GM19035 (cell line): ENCODE measurements at regions not wholly inside any gene's neighbourhood (a gene's known extent, or its start where the extent isn't known, plus 50 kb on each side); places are given as distances from the start of the nearest gene placed in this dataset.

ENCODE experiments used
- ATAC-seq: cut with Tn5 transposase; IDR thresholded peaks from one replicate; pipeline ENCODE4 v1.9.1; 2021; ENCODE audit not compliant: unreplicated experiment

DNA sequence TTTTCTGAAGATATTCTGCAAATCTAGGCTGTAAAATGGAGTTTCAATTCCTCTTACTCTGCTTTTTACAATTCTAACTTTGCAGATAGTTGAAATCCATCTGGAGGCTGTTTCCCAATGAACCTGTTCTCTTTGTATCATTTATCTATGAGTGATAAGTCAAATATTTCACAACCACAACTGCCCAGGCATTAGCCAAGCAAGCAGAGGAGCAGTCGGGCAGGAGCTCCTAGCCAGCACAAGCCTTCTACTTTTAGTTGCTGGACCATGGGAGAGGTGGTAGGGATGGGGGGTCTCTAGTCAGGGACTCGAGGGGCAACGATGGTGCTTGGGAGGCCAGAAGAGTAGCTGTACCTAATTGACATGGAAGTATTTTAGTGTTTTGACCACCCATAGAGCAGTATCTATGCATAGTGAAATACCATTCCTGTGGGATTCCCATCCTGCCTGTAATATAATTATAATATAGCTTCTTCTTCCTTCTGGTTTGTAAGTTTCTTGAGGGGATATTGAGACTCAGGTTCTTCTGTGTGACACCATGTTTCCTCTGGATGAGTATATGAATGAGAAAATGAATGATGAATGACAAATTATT lies 353.5 kb upstream of the IL12A start:
- ATAC-seq, result no peak

DNA sequence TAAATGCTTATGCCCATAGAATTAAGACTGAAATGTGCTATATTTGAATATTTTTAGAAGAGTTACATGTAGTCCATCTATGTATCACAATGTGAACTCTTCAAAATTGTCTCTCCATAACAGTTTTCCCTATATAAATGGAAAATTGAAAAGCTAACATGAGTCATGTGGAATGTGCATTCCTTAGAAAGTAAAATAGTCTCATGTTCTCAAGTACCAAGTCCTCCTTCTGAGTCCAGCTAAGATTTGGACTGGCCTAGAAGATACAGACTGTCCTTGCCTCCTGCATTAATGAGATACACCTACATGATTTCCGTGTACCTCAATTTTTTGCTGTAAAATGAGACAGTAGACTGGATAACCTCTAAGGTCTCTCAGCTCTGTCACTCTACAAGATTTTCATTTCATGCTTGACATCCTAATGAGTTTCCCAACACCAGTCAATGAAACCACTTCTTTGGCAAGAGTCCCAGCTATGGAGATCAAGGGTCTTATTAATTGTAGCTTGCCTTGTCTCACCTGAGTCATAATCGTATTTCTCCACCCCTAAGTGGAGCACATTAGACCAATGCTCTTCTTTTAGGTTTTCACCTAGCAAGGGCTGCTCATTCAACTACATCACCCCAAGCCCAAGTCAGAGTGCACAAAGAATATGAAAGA lies 350.6 kb upstream of the IL12A start:
- ATAC-seq, result no peak

DNA sequence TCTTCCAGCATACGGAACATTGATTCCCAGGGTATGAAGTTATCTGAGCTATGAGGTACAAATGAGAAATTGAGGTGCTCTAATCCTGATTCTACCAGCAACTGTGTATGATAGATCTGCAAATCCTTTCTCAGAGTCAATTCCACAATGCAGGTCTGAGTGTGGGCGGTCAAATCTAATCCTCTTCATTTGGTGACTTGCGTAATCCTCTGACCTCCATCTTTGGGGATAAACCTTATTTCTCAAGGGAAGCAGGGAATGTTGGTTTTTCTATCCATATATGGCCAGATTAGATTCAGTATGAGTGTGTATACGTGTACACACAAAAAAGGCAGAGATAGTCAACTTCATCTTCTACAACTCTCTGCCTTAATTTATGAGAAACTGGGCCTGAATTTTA lies 348.4 kb upstream of the IL12A start:
- no peak for ATAC-seq

DNA sequence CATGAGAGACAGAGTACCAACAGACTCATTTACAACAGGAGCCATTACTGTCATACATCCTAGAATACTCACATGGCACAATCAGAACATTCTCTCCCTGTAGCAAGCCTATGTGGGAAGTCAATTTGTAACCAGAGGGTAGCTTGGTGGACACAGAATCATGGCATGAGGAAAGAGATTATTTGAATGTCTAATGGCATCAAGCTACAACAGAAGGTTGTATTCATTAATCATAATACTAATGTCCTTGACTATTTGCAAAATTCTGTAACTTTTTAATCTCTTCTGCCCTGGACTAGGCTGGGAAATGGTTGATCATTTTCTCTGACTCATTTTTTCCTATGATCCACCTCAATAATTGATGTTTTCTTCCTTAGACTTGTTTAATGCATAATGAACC lies 345.2 kb upstream of the IL12A start:
- ATAC-seq, result no peak

DNA sequence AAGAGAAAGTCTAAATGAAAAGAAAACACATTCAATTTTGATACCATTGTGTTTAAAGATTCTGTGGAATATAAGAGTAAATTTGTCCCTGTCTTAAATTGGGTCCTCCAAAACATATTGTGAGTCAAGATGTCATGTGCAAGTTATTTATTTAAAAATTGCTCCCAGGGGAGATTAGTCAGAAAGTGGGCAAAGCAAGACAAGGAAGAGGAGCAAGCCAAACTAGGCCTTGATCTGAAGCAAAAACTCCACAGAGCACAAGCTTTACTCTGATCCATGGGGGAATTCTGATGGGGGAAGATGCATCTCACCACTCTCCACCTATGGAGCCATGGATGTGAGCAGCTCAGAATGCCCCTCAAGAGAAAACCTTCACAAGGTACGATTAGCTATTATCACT lies 342.8 kb upstream of the IL12A start:
- no peak for ATAC-seq

DNA sequence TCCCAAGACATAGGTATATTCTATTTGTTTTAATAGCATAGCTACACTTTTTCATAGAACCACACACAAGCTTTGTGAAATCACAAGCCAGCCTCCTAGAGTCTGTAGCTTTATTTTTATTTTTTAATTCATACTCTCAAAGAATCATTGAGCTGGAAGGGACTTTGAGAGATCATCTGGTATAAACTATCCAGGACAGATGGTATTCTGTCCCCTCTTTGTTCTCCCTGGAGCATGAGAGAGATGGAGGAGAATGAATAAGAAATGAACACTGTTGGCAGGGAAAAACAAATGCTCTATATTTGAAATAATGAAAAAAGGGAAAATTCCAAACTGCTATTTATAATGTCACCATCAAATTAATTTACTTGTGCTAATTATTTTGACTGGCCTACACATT lies 338.7 kb upstream of the IL12A start:
- no peak for ATAC-seq

DNA sequence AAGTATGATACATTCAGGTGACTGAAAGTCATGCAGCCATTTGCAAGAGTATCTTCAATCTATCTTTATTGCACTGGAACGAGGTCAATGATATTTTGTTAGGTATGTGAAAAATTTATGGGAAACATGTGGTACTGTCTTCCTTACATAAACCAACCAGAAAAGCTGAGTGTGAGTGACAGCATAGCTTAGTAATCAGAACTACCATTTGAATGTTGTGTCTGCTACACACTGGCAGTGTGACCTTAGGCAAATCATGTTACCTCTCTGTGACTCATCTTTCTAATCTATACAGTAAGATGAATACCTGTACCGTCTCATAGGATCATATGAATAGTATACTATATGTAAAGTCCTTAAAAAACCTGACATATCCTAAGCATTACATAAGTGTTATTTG lies 337.9 kb upstream of the IL12A start:
- no peak for ATAC-seq

DNA sequence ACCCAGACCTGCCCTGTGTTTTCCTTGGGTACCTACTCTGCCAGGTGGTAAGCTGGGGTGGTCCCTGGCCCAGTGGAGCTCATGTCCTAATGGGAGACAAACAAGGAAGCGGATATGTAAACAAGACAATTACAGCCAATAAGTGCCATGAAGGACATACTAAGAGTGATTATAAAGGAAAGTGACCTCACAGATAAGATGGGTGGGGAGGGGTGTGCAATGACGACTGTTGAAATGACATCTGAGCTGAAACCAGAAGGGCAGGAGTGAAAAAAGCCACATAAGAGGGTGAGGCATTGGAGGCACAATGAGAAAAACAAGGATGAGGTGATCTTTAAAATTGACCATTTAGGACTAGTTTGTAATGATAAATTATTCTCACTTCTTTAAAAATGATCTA lies 336.2 kb upstream of the IL12A start:
- no peak for ATAC-seq

DNA sequence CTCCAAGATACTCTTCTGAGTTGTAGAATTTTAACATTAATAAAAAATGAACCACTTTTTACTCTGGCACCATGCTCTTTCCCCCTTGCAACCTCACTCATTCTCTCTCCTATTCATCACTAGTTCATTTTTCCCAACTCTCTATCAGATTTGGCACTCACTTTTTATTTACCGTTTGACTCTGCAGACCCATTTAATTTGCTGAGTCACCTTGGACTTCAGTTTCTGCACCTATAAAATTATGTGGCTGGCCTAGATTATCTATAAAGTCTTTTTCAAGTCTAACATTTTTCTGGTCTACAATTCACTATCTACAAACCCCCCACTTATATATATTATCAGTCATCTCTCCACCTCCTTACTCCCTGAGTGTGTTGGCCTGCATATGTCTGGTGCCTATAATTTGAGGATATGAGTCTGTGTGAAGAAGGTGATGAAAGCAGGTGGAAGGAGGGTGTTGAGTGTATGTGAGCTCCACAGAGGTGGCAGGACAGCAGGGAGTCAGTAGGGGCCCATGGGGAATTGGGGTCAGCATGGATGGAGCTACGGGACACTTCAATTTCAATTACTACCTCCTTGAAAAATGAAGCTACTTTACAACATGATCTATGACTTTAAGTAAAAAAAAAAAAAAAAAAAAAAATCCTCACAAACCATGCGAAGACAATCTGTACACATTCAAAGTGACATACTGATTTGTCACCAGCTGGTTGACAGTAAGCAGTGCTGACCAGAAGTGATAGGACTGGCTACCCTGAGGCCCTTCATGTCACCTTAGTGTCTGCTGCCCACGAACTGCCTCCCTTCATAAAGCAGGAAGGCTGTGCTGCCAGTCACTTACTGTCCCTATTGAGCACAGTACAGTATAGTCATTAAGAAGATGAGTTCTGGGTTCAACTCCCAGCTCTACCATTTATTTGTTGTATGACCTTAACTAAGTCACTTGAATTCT lies 334.2 kb upstream of the IL12A start:
- ATAC-seq, result no peak

DNA sequence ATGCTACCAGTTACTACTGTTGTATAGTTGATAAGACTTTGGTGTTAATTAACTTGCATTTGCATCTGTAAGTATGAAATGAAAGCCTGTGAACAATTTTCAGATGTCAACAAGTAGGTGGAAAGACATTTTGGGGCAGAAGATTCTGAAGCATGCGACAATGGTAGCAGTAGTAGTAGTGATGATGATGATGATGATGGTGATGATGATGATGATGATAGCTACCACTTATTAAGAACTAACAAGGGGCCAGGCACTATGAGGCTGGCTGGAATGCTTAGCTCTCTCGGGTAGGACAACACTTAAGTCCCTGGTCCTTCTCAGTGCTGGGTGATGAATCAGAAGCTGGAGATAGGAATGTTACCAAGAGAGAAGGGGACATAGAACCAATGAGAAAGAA lies 333.4 kb upstream of the IL12A start:
- ATAC-seq, result no peak

DNA sequence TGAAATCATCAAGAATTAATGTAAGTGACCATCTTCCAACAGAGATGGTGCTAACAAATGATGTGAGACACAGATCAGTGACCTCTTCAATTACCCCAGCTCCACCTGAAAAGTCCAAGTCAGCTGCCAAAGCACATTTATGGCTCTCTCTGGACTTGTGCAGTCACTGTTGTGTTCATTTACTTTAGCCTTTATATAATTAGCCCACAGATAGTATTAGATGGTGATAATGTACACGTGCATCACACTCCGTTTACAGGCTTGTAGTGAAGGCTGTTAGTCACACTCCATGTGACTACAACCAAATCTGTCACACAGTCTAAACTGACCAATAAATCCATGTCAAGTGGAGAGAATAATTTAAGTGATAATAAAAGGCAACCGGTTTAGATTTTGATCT lies 331.5 kb upstream of the IL12A start:
- no peak for ATAC-seq

DNA sequence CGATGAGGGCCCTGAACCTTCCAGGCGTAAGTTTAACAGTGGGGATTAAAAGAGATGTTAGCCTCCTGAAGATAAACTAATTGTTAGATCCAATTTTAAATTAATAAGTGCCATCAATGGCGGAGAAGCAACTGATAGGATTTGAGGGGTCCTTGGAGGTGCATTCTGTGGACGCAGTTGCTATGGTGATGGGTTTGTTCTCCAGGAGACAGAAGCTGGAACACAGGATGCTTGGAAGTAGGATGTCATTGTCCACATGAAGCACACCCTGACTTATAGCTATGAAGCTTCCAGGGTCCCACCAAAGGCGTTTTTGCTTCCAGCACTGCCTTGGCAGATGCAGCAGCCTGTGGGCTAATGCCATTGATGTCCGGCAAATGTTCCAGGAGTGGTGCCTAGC lies 331.0 kb upstream of the IL12A start:
- no peak for ATAC-seq

DNA sequence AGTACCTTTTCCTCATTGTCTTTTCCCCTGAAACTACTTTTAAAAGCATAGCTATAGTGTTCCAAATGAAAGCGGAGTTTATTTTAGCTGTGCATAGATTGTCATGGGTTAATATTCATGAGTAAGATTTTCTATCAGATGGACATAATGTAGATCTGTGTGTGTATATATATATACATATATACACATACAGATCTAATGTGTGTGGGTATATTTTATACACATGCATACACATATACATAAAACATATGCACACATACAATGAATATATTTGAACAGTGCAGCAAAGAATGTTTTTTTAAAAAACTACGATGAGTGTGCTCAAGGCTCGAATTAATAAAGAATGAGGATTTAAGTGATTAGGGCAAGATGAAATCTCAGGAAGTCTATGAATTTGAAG lies 328.3 kb upstream of the IL12A start:
- ATAC-seq, result no peak

DNA sequence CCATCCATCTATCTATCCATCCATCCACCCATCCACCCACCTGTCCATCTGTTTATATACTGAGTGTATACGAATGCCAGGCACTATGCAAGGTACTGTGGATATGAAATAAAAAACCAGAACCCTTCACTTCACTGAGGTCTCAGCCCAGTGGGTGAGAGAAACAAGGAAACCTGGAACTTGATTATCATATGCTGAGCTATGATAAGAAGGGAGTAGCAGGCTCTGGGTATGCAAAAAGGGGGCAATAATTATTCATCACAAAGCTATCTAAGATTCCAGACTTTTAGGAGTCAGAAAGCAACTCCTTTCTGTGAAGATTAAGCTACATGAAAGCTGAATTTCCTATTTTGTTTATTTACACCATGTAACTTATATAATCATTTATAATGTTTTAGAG lies 327.7 kb upstream of the IL12A start:
- ATAC-seq, result no peak

DNA sequence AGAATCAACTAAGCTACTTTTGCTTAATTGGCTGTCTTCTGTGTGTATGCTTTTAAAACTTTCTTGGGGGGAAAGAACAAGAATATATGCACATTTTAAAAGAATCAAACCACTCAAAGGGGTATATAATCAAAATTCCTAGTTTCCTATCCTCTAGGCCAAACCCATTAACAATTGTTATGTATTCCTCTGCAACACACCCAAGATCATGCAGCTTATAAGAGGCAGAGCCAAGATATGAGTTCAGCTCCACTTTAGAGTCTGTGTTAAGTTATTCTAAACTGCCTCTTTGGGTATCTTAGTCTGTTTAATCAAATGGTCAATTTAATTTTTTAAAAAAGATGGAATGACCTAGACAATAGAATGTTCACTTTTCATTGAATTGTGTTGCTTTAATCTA lies 326.1 kb upstream of the IL12A start:
- no peak for ATAC-seq

DNA sequence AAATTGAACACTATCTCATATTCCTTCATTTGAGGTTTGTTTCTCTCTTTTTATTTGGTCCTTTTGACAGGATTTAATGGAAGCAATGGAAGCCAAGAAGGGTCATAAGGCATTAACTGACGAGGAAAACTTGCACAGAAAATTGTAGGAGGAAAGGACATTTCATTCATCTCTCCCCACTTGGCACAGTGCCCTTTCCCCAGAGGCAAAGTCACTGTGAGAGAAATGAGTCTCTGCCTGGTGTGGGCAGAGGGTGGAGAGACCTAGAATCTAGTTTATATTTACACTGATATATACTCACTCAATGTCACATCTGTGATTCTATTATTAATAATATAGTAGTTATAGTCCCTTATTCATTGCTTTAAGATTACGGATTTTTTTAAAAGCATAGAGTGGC lies 324.6 kb upstream of the IL12A start:
- no peak for ATAC-seq

DNA sequence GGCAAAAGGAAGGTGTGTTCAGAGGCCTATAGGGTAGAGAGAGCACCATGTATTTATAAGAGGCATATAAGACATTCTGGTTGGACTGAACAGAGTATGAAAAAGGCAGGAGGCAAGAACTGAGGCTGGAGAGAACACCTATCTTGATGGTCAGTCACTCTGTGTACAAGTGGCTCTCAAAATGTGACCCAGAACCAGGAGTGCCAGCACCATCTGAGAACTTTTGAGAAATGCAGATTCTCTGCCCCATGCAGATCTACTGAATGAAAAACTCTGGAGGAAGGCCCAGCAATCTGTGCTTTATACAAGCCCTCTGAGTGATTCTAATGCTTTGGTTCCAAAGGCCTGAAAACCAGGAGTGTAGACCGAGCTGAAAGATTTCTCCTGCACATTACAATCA lies 324.0 kb upstream of the IL12A start:
- ATAC-seq, result no peak

DNA sequence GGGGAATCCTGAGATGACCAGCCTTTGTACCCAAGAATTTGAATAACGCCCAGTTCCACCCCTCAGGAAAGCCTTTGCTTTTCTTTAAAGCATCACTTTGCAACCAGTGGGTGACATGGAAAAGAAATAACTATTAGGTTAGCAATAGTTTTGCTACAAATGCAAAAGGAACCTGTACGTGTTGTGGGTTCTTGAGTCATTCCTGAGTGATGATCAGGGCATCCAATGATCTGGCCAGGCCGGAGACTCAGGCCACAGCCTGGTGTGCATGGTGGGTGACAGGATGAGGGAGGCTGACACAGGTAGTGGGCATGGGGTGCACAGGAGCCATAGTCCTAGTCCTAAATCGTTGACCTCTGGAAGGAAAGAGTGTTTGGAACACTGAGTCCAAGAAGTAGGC lies 321.4 kb upstream of the IL12A start:
- ATAC-seq, result no peak

DNA sequence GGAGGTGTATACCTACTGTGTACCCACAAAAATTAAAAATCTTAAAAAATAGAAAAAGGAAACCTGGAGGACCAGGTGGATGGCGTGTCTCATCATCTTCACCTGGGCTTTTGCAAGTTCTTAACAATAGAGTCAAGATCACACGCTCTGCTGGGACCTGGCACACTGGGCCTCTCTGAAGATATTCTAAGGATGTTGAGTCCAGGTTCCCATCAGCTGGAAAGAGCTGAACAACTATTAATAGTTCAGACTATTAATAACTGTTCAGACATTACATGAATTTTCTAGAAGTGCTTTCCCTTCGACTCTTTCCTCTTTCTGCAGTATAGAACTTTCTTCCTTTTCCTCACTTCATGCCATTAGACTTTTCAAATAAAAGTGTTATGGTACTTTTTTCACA lies 320.2 kb upstream of the IL12A start:
- no peak for ATAC-seq

DNA sequence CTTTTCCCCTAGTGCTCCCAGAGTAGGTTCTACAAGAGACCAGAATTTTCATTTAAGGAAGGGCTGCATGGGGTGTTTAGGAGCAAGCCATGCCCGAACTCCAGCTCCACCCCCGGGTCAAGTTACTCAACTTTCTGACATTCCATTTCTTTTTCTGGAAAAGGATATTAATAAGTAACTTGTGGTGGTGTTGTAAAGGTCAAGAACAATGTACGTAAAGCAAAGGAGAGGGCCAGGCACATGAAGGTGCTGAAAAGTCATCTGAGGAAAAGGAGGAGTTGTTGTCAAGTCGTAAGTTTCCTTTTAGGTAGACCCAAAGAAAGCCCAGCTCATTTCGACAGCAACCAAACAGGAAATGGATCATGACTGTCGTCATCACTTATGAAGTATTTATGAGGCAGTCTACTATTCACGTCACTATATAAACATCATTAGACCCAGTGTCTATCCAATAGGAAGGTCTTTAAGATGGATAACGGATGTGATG lies 319.6 kb upstream of the IL12A start:
- ATAC-seq, result no peak

DNA sequence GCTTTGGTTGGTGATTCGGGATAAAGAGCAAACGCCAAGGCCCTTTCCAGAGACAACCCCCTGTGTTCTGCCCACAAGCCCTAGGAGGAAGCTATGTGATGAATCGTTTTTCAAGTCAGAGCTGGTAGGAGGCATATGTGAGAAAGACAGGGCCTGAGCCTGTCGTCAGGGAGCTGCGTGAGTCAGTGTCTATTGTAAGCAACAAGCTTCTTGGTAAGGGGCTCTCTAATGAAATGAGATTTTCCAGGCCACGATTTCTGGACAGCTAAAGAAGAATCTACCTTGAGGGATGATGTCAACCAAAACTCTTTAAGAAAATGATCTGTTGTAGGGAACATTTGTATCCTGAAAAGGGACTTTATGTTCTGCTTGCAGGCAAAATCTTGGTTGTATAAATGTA lies 318.9 kb upstream of the IL12A start:
- ATAC-seq, result no peak
